Neural cell (in vitro differentiated cells): ENCODE measurements at regions not wholly inside any gene's neighbourhood (a gene's known extent, or its start where the extent isn't known, plus 50 kb on each side); places are given as distances from the start of the nearest gene placed in this dataset.

Experiments used
- H2AFZ ChIP-seq: fragments of 200-600, 300-800 bp; sonication (generic), shearing (Covaris generic); 2 replicates; pipeline ENCODE4 v1.6.0; 2014; ENCODE audit warnings: low read depth, mild to moderate bottlenecking, antibody characterized with exemption, low read length, moderate library complexity
- H3F3A ChIP-seq: fragments of 200-600 bp; shearing (Covaris generic); 2 replicates; pipeline ENCODE4 v1.6.1; 2016; ENCODE audit warnings: mild to moderate bottlenecking, moderate library complexity, mixed read lengths, antibody characterized with exemption, low read length; ENCODE audit not compliant: insufficient read depth, poor library complexity, severe bottlenecking
- H3K27ac ChIP-seq: fragments of 200-600, 300-800 bp; sonication (generic), shearing (Covaris generic); 2 replicates; pipeline ENCODE4 v1.5.1; 2014; ENCODE audit warnings: mild to moderate bottlenecking, low read length, moderate library complexity
- H3K27me3 ChIP-seq: fragments of 300-800, 200-600 bp; sonication (generic), shearing (Covaris generic); 2 replicates; pipeline ENCODE4 v1.6.0; 2014; ENCODE audit warnings: mild to moderate bottlenecking, low read depth, low read length, moderate library complexity; ENCODE audit not compliant: insufficient read depth
- H3K36me3 ChIP-seq: fragments of 300-800, 200-600 bp; sonication (generic), shearing (Covaris generic); 2 replicates; pipeline ENCODE4 v1.5.1; 2014; ENCODE audit warnings: mild to moderate bottlenecking, antibody characterized with exemption, low read length, moderate library complexity; ENCODE audit not compliant: insufficient read depth
- H3K4me2 ChIP-seq: fragments of 300-800, 200-600 bp; sonication (generic), shearing (Covaris generic); 2 replicates; pipeline ENCODE4 v1.6.0; 2014; ENCODE audit warnings: mild to moderate bottlenecking, low read length
- H3K4me3 ChIP-seq: fragments of 300-800, 200-600 bp; sonication (generic), shearing (Covaris generic); 2 replicates; pipeline ENCODE4 v1.5.1; 2014; ENCODE audit warnings: mild to moderate bottlenecking, low read length, moderate library complexity
- H3K79me2 ChIP-seq: fragments of 200-600 bp; shearing (Covaris generic); replicated peaks from 2 replicates; pipeline ENCODE4 v1.6.0; 2014; ENCODE audit warnings: mild to moderate bottlenecking, low read length, moderate library complexity; ENCODE audit not compliant: insufficient read depth
- H3K9ac ChIP-seq: fragments of 300-800, 200-600 bp; sonication (generic), shearing (Covaris generic); 2 replicates; pipeline ENCODE4 v1.6.1; 2016; ENCODE audit warnings: mild to moderate bottlenecking, low read length, mixed read lengths
- H3K9me2 ChIP-seq: fragments of 200-600 bp; shearing (Covaris generic); 2 replicates; pipeline ENCODE4 v1.6.1; 2016; ENCODE audit warnings: mild to moderate bottlenecking, low read length, mixed read lengths; ENCODE audit not compliant: insufficient read depth
- H3K9me3 ChIP-seq: fragments of 200-600, 300-800 bp; sonication (generic), shearing (Covaris generic); 2 replicates; pipeline ENCODE4 v1.6.1; 2016; ENCODE audit warnings: mild to moderate bottlenecking, mixed run types, low read length, moderate library complexity, mixed read lengths
- H4K20me1 ChIP-seq: fragments of 200-600 bp; shearing (Covaris generic); 2 replicates; pipeline ENCODE4 v1.6.1; 2016; ENCODE audit warnings: mild to moderate bottlenecking, mixed run types; ENCODE audit not compliant: insufficient read depth
- CTCF ChIP-seq: fragments of 450-650 bp; IDR thresholded peaks from 2 replicates; pipeline ENCODE4 v1.5.1; 2014; ENCODE audit warnings: antibody characterized with exemption, mild to moderate bottlenecking, moderate library complexity; ENCODE audit not compliant: poor library complexity, severe bottlenecking
- EP300 ChIP-seq: fragments of 450-650 bp; conservative IDR thresholded peaks from 2 replicates; pipeline ENCODE4 v1.6.1; 2014; ENCODE audit warnings: antibody characterized with exemption, mild to moderate bottlenecking, moderate library complexity; ENCODE audit not compliant: poor library complexity, severe bottlenecking
- MXI1 ChIP-seq: fragments of 450-650 bp; conservative IDR thresholded peaks from 2 replicates; pipeline ENCODE4 v1.6.1; 2014; ENCODE audit warnings: antibody characterized with exemption, mild to moderate bottlenecking; ENCODE audit not compliant: poor library complexity, severe bottlenecking
- POLR2AphosphoS5 ChIP-seq: IDR thresholded peaks from 2 replicates; pipeline ENCODE4 v1.6.1; 2012
- RAD21 ChIP-seq: fragments of 450-650 bp; conservative IDR thresholded peaks from 2 replicates; pipeline ENCODE4 v1.6.1; 2014; ENCODE audit warnings: antibody characterized with exemption, mild to moderate bottlenecking, moderate library complexity
- REST ChIP-seq: IDR thresholded peaks from 2 replicates; pipeline ENCODE4 v1.6.1; 2012; ENCODE audit warnings: borderline replicate concordance
- SMC3 ChIP-seq: fragments of 450-650 bp; conservative IDR thresholded peaks from 2 replicates; pipeline ENCODE4 v1.6.1; 2014; ENCODE audit warnings: antibody characterized with exemption, mild to moderate bottlenecking, moderate library complexity; ENCODE audit not compliant: poor library complexity

GRCh38 chr19:41500443-41500842 lies 57.5 kb downstream of the ERICH4 start:
- Histone ChIP-seq H3K79me2 (no peaks in the 10 kb centered on the region), H3K9me2 (no peaks in the 10 kb centered on the region), H3K4me3 (no peak overlapping the region), H3K36me3 (no peaks in the 10 kb centered on the region), H4K20me1 (no peaks in the 10 kb centered on the region), H3K4me2 (no peak overlapping the region), H3K9ac (no peak overlapping the region), H3K27me3 (no peaks in the 10 kb centered on the region), H3K27ac (no peak overlapping the region), H2AFZ (no peak overlapping the region), H3K9me3 (no peaks in the 10 kb centered on the region), H3F3A (no peaks in the 10 kb centered on the region)
- no peak for TF ChIP-seq RAD21

GRCh38 chr19:41501854-41502253 lies 58.9 kb downstream of the ERICH4 start:
- no peaks in the 10 kb centered on the region for H3F3A ChIP-seq
- no peaks in the 10 kb centered on the region for H3K9me3 ChIP-seq
- no peak overlapping the region for H3K4me2 ChIP-seq

More at GRCh38 chr19:41501854-41502253, 58.9 kb downstream of the ERICH4 start:
- no peaks in the 10 kb centered on the region for H3K79me2 ChIP-seq
- no peak overlapping the region for H3K4me3 ChIP-seq
- H3K9me2 ChIP-seq: no peaks in the 10 kb centered on the region
- TF ChIP-seq EP300 (no peak), MXI1 (no peak), SMC3 (no peak), CTCF (no peak), REST (no peak), POLR2AphosphoS5 (no peak)
- no peak overlapping the region for H3K27ac ChIP-seq
- H3K27me3 ChIP-seq: no peaks in the 10 kb centered on the region
- no peak overlapping the region for H2AFZ ChIP-seq
- no peaks in the 10 kb centered on the region for H3K36me3 ChIP-seq
- no peak overlapping the region for H3K9ac ChIP-seq
- H4K20me1 ChIP-seq: no peaks in the 10 kb centered on the region
